Left hindlimb (tissue), 1 donor: ENCODE measurements at regions not wholly inside any gene's neighbourhood (a gene's known extent, or its start where the extent isn't known, plus 50 kb on each side); places are given as distances from the start of the nearest gene placed in this dataset.

Experiments used
- DNase-seq: peaks from one replicate; pipeline ENCODE4 v3.0.0-alpha.2; 2018

GRCh38 chr2:48145845-48146452 lies 168.5 kb upstream of the FOXN2 start:
- DNase-seq = no peak

GRCh38 chr2:48146552-48146951 lies 167.9 kb upstream of the FOXN2 start:
- no peak for DNase-seq

DNA sequence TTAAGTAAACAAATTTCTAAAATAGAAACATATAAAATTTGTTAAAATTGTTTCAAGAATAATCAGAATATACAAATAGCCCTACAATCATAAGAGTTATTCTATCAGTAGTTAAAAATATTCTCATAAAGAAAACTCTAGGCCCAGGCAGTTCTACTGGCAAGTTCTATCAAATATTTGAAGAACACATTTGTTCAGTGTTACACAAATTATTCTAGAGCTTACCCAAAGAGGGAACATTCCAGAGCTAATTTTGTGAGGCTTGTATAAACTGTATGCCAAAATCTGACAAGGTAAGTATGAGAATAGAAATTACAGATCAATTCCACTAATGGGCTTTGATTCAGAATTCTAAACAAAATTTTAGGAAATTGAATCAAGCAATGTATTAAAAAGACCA lies 166.8 kb upstream of the FOXN2 start:
- no peak for DNase-seq

GRCh38 chr2:48148841-48149430 lies 165.5 kb upstream of the FOXN2 start:
- no peak for DNase-seq

DNA sequence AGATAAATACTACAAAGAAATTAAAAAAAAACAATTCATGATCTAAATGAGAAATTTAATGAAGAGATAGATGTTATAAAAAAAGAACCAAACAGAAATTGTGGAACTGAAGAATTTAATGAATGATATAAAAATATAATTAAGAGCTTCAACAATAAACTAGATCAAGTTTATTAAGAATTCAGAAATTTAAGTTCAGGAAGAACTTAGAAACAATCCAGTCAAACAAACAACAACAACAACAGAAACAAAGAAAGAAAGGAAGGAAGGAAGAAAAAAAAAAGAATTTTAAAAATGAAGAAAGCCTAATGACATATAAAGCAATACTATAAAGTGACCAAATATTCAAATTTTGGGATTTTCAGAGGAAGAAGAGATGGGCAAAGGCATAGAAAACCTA lies 157.3 kb upstream of the FOXN2 start:
- DNase-seq = no peak

DNA sequence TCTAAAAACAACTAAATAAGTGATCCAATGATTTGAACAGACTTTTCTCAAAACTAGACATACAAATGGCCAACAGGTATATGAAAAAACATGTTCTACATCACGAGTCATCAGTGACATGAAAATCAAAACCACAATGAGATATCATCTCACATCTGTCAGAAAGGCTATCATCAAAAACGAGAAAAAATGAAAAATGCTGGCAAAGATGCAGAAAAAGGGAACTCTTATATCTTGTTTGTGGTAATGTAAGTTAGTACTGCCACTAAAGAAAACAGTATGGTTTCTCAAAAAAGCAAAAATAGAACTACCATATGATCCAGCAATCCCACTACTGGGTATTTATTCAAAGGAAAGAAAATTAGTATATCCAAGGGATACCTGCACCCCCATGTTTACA lies 152.9 kb upstream of the FOXN2 start:
- no peak for DNase-seq

DNA sequence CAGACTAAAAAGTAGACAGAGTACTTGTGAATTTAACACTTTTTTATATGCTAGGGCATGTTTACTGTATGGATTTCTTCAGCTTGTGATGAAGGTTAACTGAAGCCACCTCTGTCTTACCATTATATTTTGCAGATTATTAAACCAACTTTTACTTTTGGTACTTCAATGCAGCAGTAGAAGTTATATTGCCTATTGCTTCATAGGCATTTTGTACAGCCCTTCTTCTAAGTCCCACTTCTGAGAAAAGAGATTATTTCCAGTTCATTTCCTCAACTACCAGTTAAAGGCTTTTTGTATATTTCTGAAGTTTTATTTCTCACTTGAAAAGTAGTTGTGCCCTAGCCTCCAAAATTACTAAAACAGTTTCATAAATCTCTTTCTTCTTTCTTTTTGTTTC lies 151.7 kb upstream of the FOXN2 start:
- no peak for DNase-seq

- DNase-seq = no peak
Measured at GRCh38 chr2:48165070-48165753, 149.3 kb upstream of the FOXN2 start.

- DNase-seq = no peak
Measured at GRCh38 chr2:48169141-48169592, 145.3 kb upstream of the FOXN2 start.

- DNase-seq = no peak
Measured at GRCh38 chr2:48170281-48170680, 144.2 kb upstream of the FOXN2 start.

DNA sequence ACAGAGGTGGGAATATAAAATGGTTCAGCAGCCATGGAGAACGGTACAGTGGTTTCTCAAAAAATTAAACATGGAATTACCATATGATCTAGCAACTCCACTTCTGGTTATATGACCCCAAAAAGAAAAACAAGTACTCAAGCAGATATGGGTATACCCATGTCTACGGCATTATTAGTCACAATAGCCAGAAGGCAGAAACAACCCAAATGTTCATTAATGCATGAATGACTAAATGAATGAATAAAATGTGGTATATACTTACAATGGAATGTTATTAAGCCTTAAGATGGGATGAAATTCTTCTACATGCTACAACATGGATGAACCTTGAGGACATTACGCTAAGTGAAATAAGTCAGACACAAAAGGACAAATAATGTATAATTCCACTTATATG lies 141.3 kb upstream of the FOXN2 start:
- DNase-seq = no peak

- DNase-seq = no peak
Measured at GRCh38 chr2:48174503-48174902, 140.0 kb upstream of the FOXN2 start.

GRCh38 chr2:48175254-48175653 lies 139.2 kb upstream of the FOXN2 start:
- no peak for DNase-seq

DNA sequence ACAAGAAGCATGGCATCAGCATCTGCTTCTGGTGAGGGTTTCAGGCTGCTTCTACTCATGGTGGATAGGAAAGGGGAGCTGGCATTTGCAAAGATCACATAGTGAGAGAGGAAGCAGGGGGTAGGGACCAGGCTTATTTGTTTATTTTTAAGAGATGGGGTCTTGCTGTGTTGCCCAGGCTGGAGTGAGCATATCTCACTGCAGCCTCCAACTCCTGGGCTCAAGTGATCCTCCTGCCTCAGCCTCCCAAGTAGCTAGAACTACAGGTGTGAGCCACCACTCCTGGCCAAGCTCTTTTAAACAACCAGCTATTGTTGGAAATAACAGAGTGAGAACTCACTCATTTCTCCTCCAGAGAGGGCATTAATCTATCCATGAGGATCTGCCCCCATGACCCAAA lies 138.8 kb upstream of the FOXN2 start:
- DNase-seq = no peak

- DNase-seq = no peak
Measured at GRCh38 chr2:48176876-48177275, 137.6 kb upstream of the FOXN2 start.

- no peak for DNase-seq
Measured at GRCh38 chr2:48178611-48179010, 135.9 kb upstream of the FOXN2 start.

DNA sequence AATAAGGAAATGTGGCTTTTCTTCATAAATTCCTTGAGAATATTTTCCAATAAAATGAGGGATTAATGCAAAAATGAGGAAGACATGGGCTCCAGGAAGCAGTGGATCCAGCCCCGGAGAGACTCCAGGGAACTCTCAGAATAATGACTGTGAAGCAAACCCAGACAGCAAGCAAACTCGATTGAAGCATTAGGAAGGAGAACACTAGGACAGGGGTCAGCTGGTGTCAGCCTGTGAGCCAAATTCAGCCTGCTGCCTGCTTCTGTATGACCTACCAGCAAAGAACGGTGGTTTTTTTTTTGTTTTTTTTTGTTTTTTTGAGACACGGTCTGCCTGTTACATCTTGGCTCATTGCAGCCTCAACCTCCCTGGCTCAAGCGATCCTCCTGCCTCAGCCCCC lies 133.9 kb upstream of the FOXN2 start:
- DNase-seq = no peak

DNA sequence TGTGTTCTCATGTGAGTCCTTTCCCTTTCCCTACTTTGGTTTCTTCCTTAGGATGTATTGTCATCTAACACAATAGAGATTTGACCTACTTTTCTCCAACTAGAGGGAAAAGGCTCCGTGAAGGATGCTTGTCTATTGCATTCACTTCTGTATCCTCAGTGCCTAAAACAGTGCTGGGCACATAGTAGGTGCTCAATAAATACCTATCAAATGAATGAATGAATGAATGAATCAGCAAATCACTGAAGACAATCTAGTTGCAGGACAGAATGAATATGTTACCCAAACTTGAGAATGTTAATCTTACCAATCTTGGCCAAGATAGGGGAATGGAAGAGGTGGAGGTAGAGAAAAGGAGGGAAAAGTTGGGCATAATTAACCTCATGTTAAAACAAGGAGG lies 131.2 kb upstream of the FOXN2 start:
- no peak for DNase-seq

GRCh38 chr2:48183991-48184390 lies 130.5 kb upstream of the FOXN2 start:
- DNase-seq = no peak

- no peak for DNase-seq
Measured at GRCh38 chr2:48187503-48187902, 127.0 kb upstream of the FOXN2 start.

GRCh38 chr2:48189552-48190228 lies 124.8 kb upstream of the FOXN2 start:
- DNase-seq = no peak

DNA sequence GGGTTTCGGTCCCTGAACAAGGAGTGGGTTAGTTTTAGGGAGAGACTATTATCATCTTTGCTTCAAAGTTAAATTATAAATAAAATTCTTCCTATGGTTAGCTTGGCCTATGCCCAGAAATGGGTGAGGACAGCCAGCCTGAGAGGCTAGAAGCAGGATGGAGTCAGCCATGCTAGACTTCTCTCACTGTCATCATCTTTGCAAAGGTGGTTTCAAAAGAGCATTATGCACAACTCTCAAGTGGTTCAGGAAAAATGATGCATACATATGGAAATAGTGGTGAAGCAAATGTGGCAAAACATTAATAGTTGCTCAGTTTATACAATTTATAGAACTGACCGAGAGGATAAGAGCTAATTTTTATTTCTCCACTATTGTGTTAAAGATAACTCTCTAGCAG lies 124.3 kb upstream of the FOXN2 start:
- no peak for DNase-seq

GRCh38 chr2:48194641-48195040 lies 119.8 kb upstream of the FOXN2 start:
- no peak for DNase-seq

DNA sequence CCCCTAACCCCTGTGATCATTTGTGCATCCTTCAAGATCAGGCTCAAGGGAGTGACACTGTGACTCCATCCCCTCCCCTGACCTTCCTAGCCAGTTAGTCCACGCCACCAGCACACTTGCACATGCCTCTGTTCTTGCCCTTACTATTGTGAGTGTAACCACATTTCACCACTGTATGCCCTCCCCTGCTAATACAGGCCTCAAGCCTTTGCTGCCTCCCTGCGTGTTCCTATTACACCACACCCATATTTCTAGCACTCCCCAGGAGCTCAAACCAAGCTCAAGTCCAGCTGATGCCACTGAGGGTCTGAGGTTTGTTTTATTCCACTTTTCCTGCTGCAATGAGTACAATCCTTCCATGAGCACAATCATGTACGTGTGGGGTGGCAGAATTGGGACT lies 119.3 kb upstream of the FOXN2 start:
- no peak for DNase-seq
